Globus pallidus (tissue), 1 donor: ENCODE measurements at regions not wholly inside any gene's neighbourhood (a gene's known extent, or its start where the extent isn't known, plus 50 kb on each side); places are given as distances from the start of the nearest gene placed in this dataset.
"Not testable (repeated sequence)": the region's sequence is repeated elsewhere in the genome, so short reads cannot be mapped to it uniquely, and the experiment has no call there.

Experiments
- DNase-seq: peaks from one replicate; pipeline ENCODE4 v3.0.0-alpha.2; 2015; ENCODE audit warnings: low spot score

- DNase-seq: not testable (repeated sequence)
Measured at GRCh38 chr1:30361890-30362602, 361.3 kb downstream of the MATN1 start.

GRCh38 chr1:30360753-30361152 is 362.6 kb downstream of the MATN1 start:
- no peak for DNase-seq

DNA sequence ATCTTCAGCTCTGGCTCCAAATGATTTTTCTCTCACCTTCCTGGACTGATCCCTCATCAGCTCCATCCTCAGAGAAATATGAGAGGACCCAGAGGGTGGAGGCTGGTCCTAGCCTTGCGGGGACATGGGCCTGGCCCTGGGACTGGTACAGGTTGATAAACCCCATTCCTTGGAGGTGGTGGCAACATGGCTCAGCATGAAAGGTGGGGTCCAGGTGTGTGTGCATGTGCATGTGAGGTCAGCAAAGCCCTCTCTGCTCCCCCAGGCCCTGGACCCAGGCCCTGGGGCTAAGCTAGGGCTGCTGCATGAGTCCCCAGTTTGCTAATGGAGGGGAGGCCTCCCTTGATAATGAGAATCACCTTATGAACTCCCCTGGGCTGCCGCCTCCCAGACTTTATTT is 363.1 kb downstream of the MATN1 start:
- no peak for DNase-seq

- DNase-seq: no peak
Measured at GRCh38 chr1:30359539-30360220, 363.7 kb downstream of the MATN1 start.

- no peak for DNase-seq
Measured at GRCh38 chr1:30358500-30358899, 364.9 kb downstream of the MATN1 start.

DNA sequence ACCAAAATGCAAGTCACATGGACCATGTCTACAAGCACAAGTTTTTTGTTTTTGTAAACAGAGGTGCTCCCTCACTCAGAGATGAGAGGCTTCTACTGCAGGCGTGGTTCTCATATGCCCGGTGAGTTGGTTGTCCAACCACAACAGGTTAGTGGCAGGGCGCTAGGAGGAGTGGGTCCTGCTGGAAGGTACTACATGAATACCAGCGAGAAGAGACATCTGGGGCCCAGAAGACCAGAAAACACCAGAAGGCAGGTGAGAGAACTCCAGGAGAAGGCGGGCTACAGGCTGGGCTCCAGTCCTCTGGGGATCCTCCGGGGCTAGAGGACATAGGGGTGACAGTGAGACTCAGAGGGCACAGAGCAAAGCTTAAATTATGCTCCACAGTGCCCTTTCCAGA is 366.5 kb downstream of the MATN1 start:
- no peak for DNase-seq

DNA sequence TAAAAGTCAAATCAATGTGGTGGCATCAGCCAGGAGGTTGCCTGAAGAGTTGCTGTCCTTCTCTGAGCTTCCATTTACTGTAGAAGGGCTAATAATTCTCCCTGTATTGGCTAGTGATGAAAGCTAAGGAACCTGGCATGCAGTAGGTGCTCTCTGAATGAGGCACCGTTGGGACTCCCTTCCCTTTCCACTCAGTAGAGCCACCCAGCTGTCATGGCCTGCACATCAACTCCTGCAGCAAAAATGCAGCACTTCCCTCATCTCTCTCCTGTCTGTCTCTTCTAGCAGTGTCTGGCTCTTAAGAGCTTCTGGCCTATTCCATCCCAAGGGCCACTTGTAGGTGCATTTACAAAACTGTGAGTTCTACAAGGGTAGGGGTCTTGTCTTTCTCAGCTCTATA is 369.0 kb downstream of the MATN1 start:
- no peak for DNase-seq

GRCh38 chr1:30353637-30354036 is 369.7 kb downstream of the MATN1 start:
- no peak for DNase-seq

DNA sequence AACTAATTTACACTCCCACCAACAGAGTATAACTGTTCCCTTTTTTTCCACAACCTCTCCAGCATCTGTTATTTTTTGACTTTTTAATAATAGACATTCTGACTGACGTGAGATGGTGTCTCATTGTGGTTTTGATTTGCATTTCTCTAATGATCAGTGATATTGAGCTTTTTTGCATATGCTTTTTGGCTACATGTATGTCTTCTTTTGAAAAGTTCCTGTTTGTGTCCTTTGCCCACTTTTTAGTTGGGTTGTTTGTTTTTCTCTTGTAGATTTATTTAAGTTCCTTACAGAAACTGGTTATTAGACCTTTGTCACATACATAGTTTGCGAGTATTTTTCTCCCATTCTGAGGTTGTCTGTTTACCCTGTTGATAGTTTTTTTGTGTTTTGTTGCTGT is 375.2 kb downstream of the MATN1 start:
- DNase-seq: no peak

GRCh38 chr1:30345491-30346130 is 377.8 kb downstream of the MATN1 start:
- no peak for DNase-seq

DNA sequence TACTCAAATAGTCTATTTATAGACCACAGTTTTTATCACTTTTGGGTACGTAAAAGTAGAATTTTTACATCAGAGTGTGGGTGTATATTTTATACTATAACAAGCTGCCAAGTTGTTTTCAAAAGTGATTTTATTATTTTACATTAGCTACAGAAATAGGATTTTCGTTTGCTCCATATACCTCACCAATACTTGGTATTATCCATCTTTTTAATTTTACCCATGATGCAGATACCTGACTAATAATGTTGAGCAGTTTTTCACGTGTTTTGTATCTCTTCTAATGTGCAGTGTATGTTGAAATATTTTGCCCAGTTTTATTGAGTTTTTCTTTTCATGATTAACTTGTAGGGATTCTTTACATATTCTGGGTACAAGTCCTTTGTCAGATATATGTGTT is 379.8 kb downstream of the MATN1 start:
- no peak for DNase-seq

- no peak for DNase-seq
Measured at GRCh38 chr1:30342535-30343141, 380.7 kb downstream of the MATN1 start.

DNA sequence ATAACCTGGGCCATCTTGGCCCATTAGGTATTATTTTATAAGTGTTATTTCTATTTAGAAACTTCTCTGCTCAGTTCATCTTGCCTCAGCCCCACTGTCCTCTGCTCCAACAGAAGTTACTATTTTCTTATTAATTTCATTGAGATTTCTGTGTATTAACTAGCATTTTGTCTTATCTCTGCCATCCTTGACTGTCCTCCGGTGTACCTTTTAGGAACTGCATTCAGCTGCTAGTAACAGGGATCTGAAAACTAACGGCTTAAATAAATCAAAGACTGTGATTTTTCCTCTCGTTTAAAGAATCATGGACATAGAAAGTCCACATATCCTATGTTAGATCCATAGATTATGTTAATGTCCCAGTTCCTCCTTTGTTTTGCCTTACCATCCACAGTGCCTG is 382.5 kb downstream of the MATN1 start:
- no peak for DNase-seq

DNA sequence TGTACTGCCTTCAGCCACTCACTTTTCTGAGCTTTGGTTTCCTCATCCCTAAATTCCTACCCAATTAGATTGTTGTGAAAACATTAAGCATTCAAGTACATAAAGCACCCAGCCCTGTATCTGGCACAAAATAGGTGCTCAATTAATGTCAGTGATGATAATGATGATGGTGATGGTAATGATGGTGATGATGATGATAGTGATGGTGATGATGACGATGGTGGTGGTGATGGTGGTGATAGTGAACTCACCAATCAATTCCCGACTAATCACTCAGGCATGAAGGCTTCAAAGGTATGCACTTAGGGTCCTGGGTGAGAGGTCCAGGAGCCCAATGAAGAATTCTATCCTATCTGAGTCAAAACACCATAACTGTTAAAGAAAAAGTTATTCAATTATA is 383.5 kb downstream of the MATN1 start:
- DNase-seq: no peak

DNA sequence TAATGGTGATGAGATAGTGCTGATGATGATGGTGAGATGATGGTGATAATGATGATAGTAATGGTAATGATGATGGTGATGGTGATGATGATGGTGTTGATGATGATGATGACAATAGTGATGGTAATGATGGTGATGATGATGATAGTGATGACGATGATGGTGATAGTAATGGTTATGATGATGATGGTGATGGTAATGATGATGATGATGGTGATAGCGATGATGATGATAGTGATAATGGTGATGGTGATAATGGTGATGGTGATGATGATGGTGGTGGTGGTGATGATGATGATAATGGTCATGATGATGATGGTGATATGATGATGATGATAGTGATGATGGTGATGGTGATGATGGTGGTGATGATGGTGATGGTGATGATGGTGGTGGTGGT is 384.6 kb downstream of the MATN1 start:
- DNase-seq: no peak

GRCh38 chr1:30337324-30337620 is 386.1 kb downstream of the MATN1 start:
- DNase-seq: no peak

DNA sequence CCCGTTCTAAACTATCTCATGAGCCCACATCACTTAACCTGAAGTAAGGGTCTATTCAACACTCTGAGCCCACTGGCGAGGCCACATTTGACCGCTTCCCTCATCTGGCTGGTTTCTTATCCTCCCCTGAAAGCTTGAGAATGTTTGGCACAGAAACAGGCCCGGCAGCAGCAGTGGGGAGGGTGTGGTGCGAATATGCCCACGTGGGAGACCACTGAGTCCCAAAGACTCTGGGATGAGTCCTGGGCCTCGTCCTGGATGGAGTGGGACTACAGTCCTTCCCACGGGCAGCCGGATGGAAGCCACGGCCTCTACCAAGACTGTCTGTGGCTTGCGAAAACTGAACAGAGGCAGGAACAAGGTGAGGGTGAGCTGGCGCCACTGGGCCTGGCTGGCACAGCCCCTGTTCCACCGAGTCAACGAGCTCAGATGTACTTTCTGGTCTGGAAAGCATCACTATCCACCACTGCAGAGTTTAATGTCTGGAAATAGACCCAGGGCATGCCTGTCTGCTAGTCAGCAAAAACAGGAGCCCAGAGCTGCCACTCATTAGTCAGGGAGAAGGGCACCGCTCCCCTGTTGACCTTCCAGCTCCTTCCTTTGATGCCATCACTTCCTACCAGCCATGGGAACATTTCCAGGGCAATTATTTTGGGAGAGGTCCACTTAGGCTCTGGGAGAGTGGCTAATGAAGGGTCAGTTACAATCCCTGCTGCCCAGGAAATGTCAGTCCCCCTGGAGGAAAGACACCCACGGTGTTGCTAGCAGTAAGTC is 386.6 kb downstream of the MATN1 start:
- no peak for DNase-seq

- DNase-seq: no peak
Measured at GRCh38 chr1:30335997-30336390, 387.4 kb downstream of the MATN1 start.

GRCh38 chr1:30335389-30335996 is 387.9 kb downstream of the MATN1 start:
- DNase-seq: no peak

- DNase-seq: no peak
Measured at GRCh38 chr1:30334767-30335166, 388.6 kb downstream of the MATN1 start.

GRCh38 chr1:30332116-30333094 is 391.0 kb downstream of the MATN1 start:
- DNase-seq: no peak
